DND-41 (cell line): ENCODE measurements at regions not wholly inside any gene's neighbourhood (a gene's known extent, or its start where the extent isn't known, plus 50 kb on each side); places are given as distances from the start of the nearest gene placed in this dataset.

Experiments
- CTCF ChIP-seq: IDR thresholded peaks from 2 replicates; pipeline ENCODE4 v1.5.1; 2012; ENCODE audit warnings: borderline replicate concordance, low read length, moderate library complexity, mild to moderate bottlenecking; ENCODE audit not compliant: poor library complexity, severe bottlenecking; ENCODE audit errors: extremely low read depth
- EZH2 ChIP-seq: IDR thresholded peaks from 3 replicates; pipeline ENCODE4 v1.6.1; 2012; ENCODE audit warnings: borderline replicate concordance, low read depth, mild to moderate bottlenecking, moderate library complexity, low read length, inconsistent platforms; ENCODE audit not compliant: severe bottlenecking

GRCh38 chr14:97523936-97524335 lies 726.8 kb downstream of the VRK1 start:
- TF ChIP-seq CTCF, result no peak
- TF ChIP-seq EZH2, result no peak
